HG03521 (cell line): ENCODE measurements at regions not wholly inside any gene's neighbourhood (a gene's known extent, or its start where the extent isn't known, plus 50 kb on each side); places are given as distances from the start of the nearest gene placed in this dataset.

ENCODE experiments used
- ATAC-seq: cut with Tn5 transposase; IDR thresholded peaks from one replicate; pipeline ENCODE4 v1.9.1; 2021; ENCODE audit warnings: mild to moderate bottlenecking, moderate library complexity; ENCODE audit not compliant: unreplicated experiment

- no peak for ATAC-seq
Measured at GRCh38 chr4:59223292-59223941, 1976.7 kb upstream of the ADGRL3 start.

- no peak for ATAC-seq
Measured at GRCh38 chr4:59238212-59238611, 1961.9 kb upstream of the ADGRL3 start.

- no peak for ATAC-seq
Measured at GRCh38 chr4:59240011-59240410, 1960.1 kb upstream of the ADGRL3 start.

GRCh38 chr4:59243038-59243437 is 1957.1 kb upstream of the ADGRL3 start:
- no peak for ATAC-seq

GRCh38 chr4:59247032-59247431 is 1953.1 kb upstream of the ADGRL3 start:
- ATAC-seq, result no peak

- ATAC-seq, result no peak
Measured at GRCh38 chr4:59248313-59248712, 1951.8 kb upstream of the ADGRL3 start.

GRCh38 chr4:59249110-59249509 is 1951.0 kb upstream of the ADGRL3 start:
- ATAC-seq, result no peak

GRCh38 chr4:59258002-59258401 is 1942.1 kb upstream of the ADGRL3 start:
- no peak for ATAC-seq

GRCh38 chr4:59307609-59308008 is 1892.5 kb upstream of the ADGRL3 start:
- ATAC-seq, result no peak

GRCh38 chr4:59314637-59315036 is 1885.5 kb upstream of the ADGRL3 start:
- ATAC-seq, result no peak

- no peak for ATAC-seq
Measured at GRCh38 chr4:59339631-59340030, 1860.5 kb upstream of the ADGRL3 start.

- ATAC-seq, result no peak
Measured at GRCh38 chr4:59341506-59341905, 1858.6 kb upstream of the ADGRL3 start.

- ATAC-seq, result no peak
Measured at GRCh38 chr4:59348949-59349348, 1851.2 kb upstream of the ADGRL3 start.

GRCh38 chr4:59369229-59369628 is 1830.9 kb upstream of the ADGRL3 start:
- ATAC-seq, result no peak

- ATAC-seq, result no peak
Measured at GRCh38 chr4:59374416-59374815, 1825.7 kb upstream of the ADGRL3 start.

GRCh38 chr4:59380841-59381366 is 1819.2 kb upstream of the ADGRL3 start:
- ATAC-seq, result no peak

GRCh38 chr4:59381591-59381990 is 1818.5 kb upstream of the ADGRL3 start:
- ATAC-seq, result no peak

GRCh38 chr4:59387759-59388758 is 1812.1 kb upstream of the ADGRL3 start:
- ATAC-seq, result no peak

GRCh38 chr4:59393780-59394179 is 1806.3 kb upstream of the ADGRL3 start:
- no peak for ATAC-seq

- ATAC-seq, result no peak
Measured at GRCh38 chr4:59400334-59400733, 1799.8 kb upstream of the ADGRL3 start.

GRCh38 chr4:59409647-59410046 is 1790.5 kb upstream of the ADGRL3 start:
- no peak for ATAC-seq

- ATAC-seq, result no peak
Measured at GRCh38 chr4:59412739-59413138, 1787.4 kb upstream of the ADGRL3 start.
